ENCODE measurements at regions not wholly inside any gene's neighbourhood (a gene's known extent, or its start where the extent isn't known, plus 50 kb on each side); places are given as distances from the start of the nearest gene placed in this dataset.
A peak's percentile ranks its signal among the peaks of the same experiment; 100 is the strongest.

- H3K27me3 Mint-ChIP-seq (ENCODE audit: low read depth), result no peaks in the 10 kb centered on the region
- H3K4me1 Mint-ChIP-seq, result peaks cover 32% of the 10 kb centered on the region
- H3K4me3 Mint-ChIP-seq, result no peak overlapping the region
- H3K36me3 Mint-ChIP-seq, result peaks cover 2% of the 10 kb centered on the region
- no peak overlapping the region for H3K27ac Mint-ChIP-seq
- no peak for TF ChIP-seq CTCF (IDR thresholded peaks at IDR 0.05; ENCODE audit: unreplicated experiment)
- DNase-seq (ENCODE audit: low spot score in 2 of 2, unreplicated experiment in 2 of 2), result no peak
- peaks cover 8% of the 10 kb centered on the region for H3K9me3 Mint-ChIP-seq
Observed at GRCh38 chr21:28078126-28078525, 914.6 kb downstream of the LTN1 start.

GRCh38 chr21:28074676-28075075 lies 918.0 kb downstream of the LTN1 start:
- no peak for DNase-seq (ENCODE audit: low spot score in 2 of 2, unreplicated experiment in 2 of 2)
- peaks cover 14% of the 10 kb centered on the region for H3K36me3 Mint-ChIP-seq
- H3K9me3 Mint-ChIP-seq, result peaks cover 20% of the 10 kb centered on the region
- H3K4me3 Mint-ChIP-seq, result no peak overlapping the region
- H3K27ac Mint-ChIP-seq, result peak overlapping the region; percentile 45
- H3K4me1 Mint-ChIP-seq, result peaks cover 34% of the 10 kb centered on the region
- TF ChIP-seq CTCF (IDR thresholded peaks at IDR 0.05; ENCODE audit: unreplicated experiment), result no peak
- H3K27me3 Mint-ChIP-seq (ENCODE audit: low read depth), result no peaks in the 10 kb centered on the region

GRCh38 chr21:28072601-28073000 lies 920.1 kb downstream of the LTN1 start:
- DNase-seq (ENCODE audit: low spot score in 2 of 2, unreplicated experiment in 2 of 2), result no peak
- peaks cover 47% of the 10 kb centered on the region for H3K4me1 Mint-ChIP-seq
- peaks cover 20% of the 10 kb centered on the region for H3K9me3 Mint-ChIP-seq
- H3K36me3 Mint-ChIP-seq, result peaks cover 14% of the 10 kb centered on the region
- no peaks in the 10 kb centered on the region for H3K27me3 Mint-ChIP-seq (ENCODE audit: low read depth)
- no peak overlapping the region for H3K27ac Mint-ChIP-seq
- no peak for TF ChIP-seq CTCF (IDR thresholded peaks at IDR 0.05; ENCODE audit: unreplicated experiment)
- no peak overlapping the region for H3K4me3 Mint-ChIP-seq

- H3K9me3 Mint-ChIP-seq, result peaks cover 16% of the 10 kb centered on the region
- peak overlapping the region; percentile 92 for H3K27ac Mint-ChIP-seq
- no peaks in the 10 kb centered on the region for H3K27me3 Mint-ChIP-seq (ENCODE audit: low read depth)
- H3K4me1 Mint-ChIP-seq, result peaks cover 58% of the 10 kb centered on the region
- H3K36me3 Mint-ChIP-seq, result peaks cover 14% of the 10 kb centered on the region
- no peak overlapping the region for H3K4me3 Mint-ChIP-seq
- no peak for DNase-seq (ENCODE audit: low spot score in 2 of 2, unreplicated experiment in 2 of 2)
- TF ChIP-seq CTCF (IDR thresholded peaks at IDR 0.05; ENCODE audit: unreplicated experiment), result no peak
Observed at GRCh38 chr21:28069450-28069923, 923.2 kb downstream of the LTN1 start.

- peaks cover 16% of the 10 kb centered on the region for H3K9me3 Mint-ChIP-seq
- no peak for DNase-seq (ENCODE audit: low spot score in 2 of 2, unreplicated experiment in 2 of 2)
Observed at GRCh38 chr21:28068455-28069358, 924.0 kb downstream of the LTN1 start.

More at GRCh38 chr21:28068455-28069358, 924.0 kb downstream of the LTN1 start:
- Mint-ChIP-seq H3K36me3 (peaks cover 14% of the 10 kb centered on the region), H3K27me3 (ENCODE audit: low read depth) (no peaks in the 10 kb centered on the region), H3K4me1 (peaks cover 54% of the 10 kb centered on the region), H3K4me3 (no peak overlapping the region), H3K27ac (peak overlapping the region; percentile 92)
- no peak for TF ChIP-seq CTCF (IDR thresholded peaks at IDR 0.05; ENCODE audit: unreplicated experiment)

Measured in mesothelial cell of epicardium (in vitro differentiated cells).